ENCODE measurements at regions not wholly inside any gene's neighbourhood (a gene's known extent, or its start where the extent isn't known, plus 50 kb on each side); places are given as distances from the start of the nearest gene placed in this dataset.
"Not testable (repeated sequence)": the region's sequence is repeated elsewhere in the genome, so short reads cannot be mapped to it uniquely, and the experiment has no call there.

- WGBS, 2 experiments (ENCODE audit: extremely low coverage in 1 of 2, insufficient coverage in 1 of 2, insufficient read length in 1 of 2, insufficient replicate concordance in 2 of 2, low coverage in 1 of 2, low lambda C conversion rate in 2 of 2, missing lambda C conversion rate in 1 of 2): 85% methylated on average over 1 of the region's 1 CpG; no CpG with 5 or more reads in 1 of the 2 experiments
Measured at GRCh38 chr6:92231171-92231701, 1188.1 kb downstream of the EPHA7 start.

GRCh38 chr6:92219987-92220386 is 1199.4 kb downstream of the EPHA7 start:
- H3K27me3 ChIP-seq (replicated peaks in 1 of 4; ENCODE audit: control insufficient read depth in 3 of 4, extremely low read depth in 1 of 4, insufficient read depth in 3 of 4, low read length in 3 of 4); H2BK20ac ChIP-seq (ENCODE audit: low read length); H2BK5ac ChIP-seq (ENCODE audit: low read depth, low read length); H2AFZ ChIP-seq (ENCODE audit: low read length); H3K79me2 ChIP-seq (ENCODE audit: control insufficient read depth in 1 of 2, insufficient read depth in 2 of 2, low read length in 2 of 2); H3K4ac ChIP-seq (replicated peaks; ENCODE audit: insufficient read length, low read depth, low read length); H3K23me2 ChIP-seq (ENCODE audit: low read depth, low read length); H2BK120ac ChIP-seq (replicated peaks; ENCODE audit: low read depth, low read length); CTCF ChIA-PET (ENCODE audit: partially characterized antibody); H3K27ac ChIP-seq (ENCODE audit: low read depth, low read length); H3K56ac ChIP-seq (replicated peaks; ENCODE audit: insufficient read length, low read depth, low read length); H3K4me2 ChIP-seq (ENCODE audit: insufficient read depth in 1 of 2, low read depth in 2 of 2, low read length in 2 of 2); H3K9me3 ChIP-seq (ENCODE audit: insufficient read depth in 2 of 2, low read depth in 1 of 2, low read length in 1 of 2); H2AK5ac ChIP-seq (ENCODE audit: low read depth, low read length); POLR2A ChIA-PET (ENCODE audit: partially characterized antibody); H4K8ac ChIP-seq (ENCODE audit: extremely low read depth, insufficient read depth, low read length); H2BK15ac ChIP-seq (ENCODE audit: low read length); DNase-seq (ENCODE audit: low read depth in 1 of 2, low spot score in 2 of 2); H2BK12ac ChIP-seq (ENCODE audit: low read depth, low read length); H3K23ac ChIP-seq (ENCODE audit: insufficient read length); H4K5ac ChIP-seq (ENCODE audit: insufficient read length, low read depth, low read length); H3K79me1 ChIP-seq (ENCODE audit: low read depth, low read length); H3K18ac ChIP-seq (ENCODE audit: extremely low read depth, low read length); H3K4me3 ChIP-seq (ENCODE audit: extremely low read depth in 1 of 4, insufficient read depth in 2 of 4, low read depth in 3 of 4, low read length in 4 of 4); H3K4me1 ChIP-seq (replicated peaks in 1 of 4; ENCODE audit: control insufficient read depth in 3 of 4, insufficient read depth in 4 of 4, low read length in 3 of 4); H4K20me1 ChIP-seq (replicated peaks in 1 of 2; ENCODE audit: control insufficient read depth in 1 of 2, insufficient read depth in 2 of 2, low read length in 2 of 2); H3K36me3 ChIP-seq (ENCODE audit: control insufficient read depth in 2 of 4, insufficient read depth in 4 of 4, low read length in 3 of 4); H4K91ac ChIP-seq (replicated peaks; ENCODE audit: insufficient read length, low read length); H3K14ac ChIP-seq (ENCODE audit: insufficient read length); H3K9ac ChIP-seq (replicated peaks in 1 of 4; ENCODE audit: extremely low read depth in 1 of 4, low read depth in 3 of 4, low read length in 3 of 4); FAIRE-seq: not testable (repeated sequence)
- WGBS, 2 experiments (ENCODE audit: extremely low coverage in 1 of 2, insufficient coverage in 1 of 2, insufficient read length in 1 of 2, insufficient replicate concordance in 2 of 2, low coverage in 1 of 2, low lambda C conversion rate in 2 of 2, missing lambda C conversion rate in 1 of 2): 93% methylated on average over 4 of the region's 4 CpGs; no CpG with 5 or more reads in 1 of the 2 experiments

More at GRCh38 chr6:92231171-92231701, 1188.1 kb downstream of the EPHA7 start:
- no peak for FAIRE-seq
- H3K23me2 ChIP-seq (ENCODE audit: low read depth, low read length): no peaks in the 10 kb centered on the region; the same call in 1 of the 2 replicates
- H4K8ac ChIP-seq (ENCODE audit: extremely low read depth, insufficient read depth, low read length): no peak overlapping the region
- H3K56ac ChIP-seq (replicated peaks; ENCODE audit: insufficient read length, low read depth, low read length): no peak overlapping the region
- no peak for TF ChIP-seq KDM4A (IDR thresholded peaks at IDR 0.05; ENCODE audit: low read depth, low read length, severe bottlenecking)
- H4K20me1 ChIP-seq (replicated peaks in 1 of 2; ENCODE audit: control insufficient read depth in 1 of 2, insufficient read depth in 2 of 2, low read length in 2 of 2): no peaks in the 10 kb centered on the region
- no peak overlapping the region for H3K23ac ChIP-seq (ENCODE audit: insufficient read length)
- no peak overlapping the region for H3K4me2 ChIP-seq (ENCODE audit: insufficient read depth in 1 of 2, low read depth in 2 of 2, low read length in 2 of 2)
- H3K4me1 ChIP-seq (replicated peaks in 1 of 4; ENCODE audit: control insufficient read depth in 3 of 4, insufficient read depth in 4 of 4, low read length in 3 of 4): no peaks in the 10 kb centered on the region
- no peak overlapping the region for H4K5ac ChIP-seq (ENCODE audit: insufficient read length, low read depth, low read length)
- no peak overlapping the region for H3K4me3 ChIP-seq (ENCODE audit: extremely low read depth in 1 of 4, insufficient read depth in 2 of 4, low read depth in 3 of 4, low read length in 4 of 4)
- H3K27me3 ChIP-seq (replicated peaks in 1 of 4; ENCODE audit: control insufficient read depth in 3 of 4, extremely low read depth in 1 of 4, insufficient read depth in 3 of 4, low read length in 3 of 4): no peaks in the 10 kb centered on the region
- H3K14ac ChIP-seq (ENCODE audit: insufficient read length): no peak overlapping the region
- H2BK5ac ChIP-seq (ENCODE audit: low read depth, low read length): no peak overlapping the region
- H2BK12ac ChIP-seq (ENCODE audit: low read depth, low read length): no peak overlapping the region
- no peaks in the 10 kb centered on the region for H3K9me3 ChIP-seq (ENCODE audit: insufficient read depth in 2 of 2, low read depth in 1 of 2, low read length in 1 of 2)
- no peak for DNase-seq (ENCODE audit: low read depth in 1 of 2, low spot score in 2 of 2)
- H3K4ac ChIP-seq (replicated peaks; ENCODE audit: insufficient read length, low read depth, low read length): no peak overlapping the region
- no peak overlapping the region for H2AK5ac ChIP-seq (ENCODE audit: low read depth, low read length)
- ChIA-PET CTCF (ENCODE audit: partially characterized antibody) (no interaction called here), POLR2A (ENCODE audit: partially characterized antibody) (no interaction called here)
- H3K27ac ChIP-seq (ENCODE audit: low read depth, low read length): no peak overlapping the region
- H4K91ac ChIP-seq (replicated peaks; ENCODE audit: insufficient read length, low read length): no peak overlapping the region
- no peak overlapping the region for H3K9ac ChIP-seq (replicated peaks in 1 of 4; ENCODE audit: extremely low read depth in 1 of 4, low read depth in 3 of 4, low read length in 3 of 4)
- H3K36me3 ChIP-seq (ENCODE audit: control insufficient read depth in 2 of 4, insufficient read depth in 4 of 4, low read length in 3 of 4): no peaks in the 10 kb centered on the region
- no peak overlapping the region for H2BK120ac ChIP-seq (replicated peaks; ENCODE audit: low read depth, low read length)
- no peak overlapping the region for H2BK20ac ChIP-seq (ENCODE audit: low read length)
- no peak overlapping the region for H2BK15ac ChIP-seq (ENCODE audit: low read length)
- no peaks in the 10 kb centered on the region for H3K79me2 ChIP-seq (ENCODE audit: control insufficient read depth in 1 of 2, insufficient read depth in 2 of 2, low read length in 2 of 2)
- no peak overlapping the region for H3K18ac ChIP-seq (ENCODE audit: extremely low read depth, low read length)
- H2AFZ ChIP-seq (ENCODE audit: low read length): no peak overlapping the region
- H3K79me1 ChIP-seq (ENCODE audit: low read depth, low read length): no peaks in the 10 kb centered on the region

Data from H1 (cell line).